GM18508 (cell line): ENCODE measurements at regions not wholly inside any gene's neighbourhood (a gene's known extent, or its start where the extent isn't known, plus 50 kb on each side); places are given as distances from the start of the nearest gene placed in this dataset.

ENCODE experiments used
- ATAC-seq: cut with Tn5 transposase; IDR thresholded peaks from one replicate; pipeline ENCODE4 v1.9.1; 2021; ENCODE audit warnings: moderate number of reproducible peaks; ENCODE audit not compliant: insufficient read depth, unreplicated experiment

GRCh38 chr3:180492047-180492446, 109.9 kb upstream of the TTC14 start:
- no peak for ATAC-seq

GRCh38 chr3:180496995-180497394, 105.0 kb upstream of the TTC14 start:
- no peak for ATAC-seq

GRCh38 chr3:180516368-180516767, 85.6 kb upstream of the TTC14 start:
- no peak for ATAC-seq

GRCh38 chr3:180523040-180523439, 78.9 kb upstream of the TTC14 start:
- ATAC-seq = no peak

- no peak for ATAC-seq
Observed at GRCh38 chr3:180528843-180529242, 73.1 kb upstream of the TTC14 start.

GRCh38 chr3:180529778-180530177, 72.2 kb upstream of the TTC14 start:
- no peak for ATAC-seq

GRCh38 chr3:180530276-180530675, 71.7 kb upstream of the TTC14 start:
- ATAC-seq = no peak

- no peak for ATAC-seq
Observed at GRCh38 chr3:180531303-180532278, 70.4 kb upstream of the TTC14 start.

GRCh38 chr3:180534828-180535227, 67.1 kb upstream of the TTC14 start:
- no peak for ATAC-seq

- ATAC-seq = no peak
Observed at GRCh38 chr3:180538493-180538892, 63.5 kb upstream of the TTC14 start.

- ATAC-seq = no peak
Observed at GRCh38 chr3:180543877-180544276, 58.1 kb upstream of the TTC14 start.

- ATAC-seq = no peak
Observed at GRCh38 chr3:180546863-180547262, 55.1 kb upstream of the TTC14 start.

GRCh38 chr3:180548050-180548449, 53.9 kb upstream of the TTC14 start:
- ATAC-seq = no peak
